ENCODE measurements at regions not wholly inside any gene's neighbourhood (a gene's known extent, or its start where the extent isn't known, plus 50 kb on each side); places are given as distances from the start of the nearest gene placed in this dataset.

- in situ Hi-C loops (cut with HindIII; ENCODE audit: extremely low pct_ligation_motif_present, low pct_unique_long_range_greater_than_20kb) (loop anchor here (10.0 kb wide), 3 partner anchors 265 to 535 kb away; no protein-coding TSS in a partner anchor), intact Hi-C loops (cut with micrococcal nuclease; ENCODE audit: unreplicated experiment) (loop anchor here (5.0 kb wide), 1 partner anchor 63 kb away; no protein-coding TSS in a partner anchor)
- DNase-seq (ENCODE audit: low spot score) (peak; percentile 9), ATAC-seq (no peak), FAIRE-seq (no peak)
- Histone ChIP-seq H4K20me1 (ENCODE audit: insufficient read depth, low read length) (no peaks in the 10 kb centered on the region), H3K4me1 (ENCODE audit: insufficient read depth, low read length) (peaks cover 31% of the 10 kb centered on the region), H3K4me2 (ENCODE audit: low read depth, low read length) (no peak overlapping the region), H2AFZ (ENCODE audit: low read length) (no peak overlapping the region), H3K4me3 (replicated peaks in 1 of 3; ENCODE audit: insufficient read depth in 1 of 3, low read depth in 2 of 3, low read length in 3 of 3) (no peak overlapping the region), H3K9me3 (ENCODE audit: low read length) (no peaks in the 10 kb centered on the region), H3K36me3 (replicated peaks in 1 of 2; ENCODE audit: control insufficient read depth in 1 of 2, insufficient read depth in 2 of 2, low read length in 2 of 2) (no peaks in the 10 kb centered on the region), H3K9ac (ENCODE audit: insufficient read depth, low read depth, low read length) (no peak overlapping the region), H3K27me3 (ENCODE audit: control insufficient read depth in 1 of 2, insufficient read depth in 2 of 2, low read length in 2 of 2) (no peaks in the 10 kb centered on the region; a peak in 1 of 5 replicates), H3K27ac (ENCODE audit: extremely low read length, insufficient read depth, low read length) (no peak overlapping the region), H3K79me2 (ENCODE audit: insufficient read depth, low read length) (no peaks in the 10 kb centered on the region)
- TF ChIP-seq, protein P1, sequence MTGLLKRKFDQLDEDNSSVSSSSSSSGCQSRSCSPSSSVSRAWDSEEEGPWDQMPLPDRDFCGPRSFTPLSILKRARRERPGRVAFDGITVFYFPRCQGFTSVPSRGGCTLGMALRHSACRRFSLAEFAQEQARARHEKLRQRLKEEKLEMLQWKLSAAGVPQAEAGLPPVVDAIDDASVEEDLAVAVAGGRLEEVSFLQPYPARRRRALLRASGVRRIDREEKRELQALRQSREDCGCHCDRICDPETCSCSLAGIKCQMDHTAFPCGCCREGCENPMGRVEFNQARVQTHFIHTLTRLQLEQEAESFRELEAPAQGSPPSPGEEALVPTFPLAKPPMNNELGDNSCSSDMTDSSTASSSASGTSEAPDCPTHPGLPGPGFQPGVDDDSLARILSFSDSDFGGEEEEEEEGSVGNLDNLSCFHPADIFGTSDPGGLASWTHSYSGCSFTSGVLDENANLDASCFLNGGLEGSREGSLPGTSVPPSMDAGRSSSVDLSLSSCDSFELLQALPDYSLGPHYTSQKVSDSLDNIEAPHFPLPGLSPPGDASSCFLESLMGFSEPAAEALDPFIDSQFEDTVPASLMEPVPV (CRISPR knock-in tag; IDR thresholded peaks at IDR 0.05), result no peak
- peak; percentile 91 for TF ChIP-seq ATF7 (IDR thresholded peaks at IDR 0.05)
- no peak for TF ChIP-seq ATF7 (CRISPR knock-in tag; IDR thresholded peaks at IDR 0.05)
- no peak for TF ChIP-seq SOX6 (IDR thresholded peaks at IDR 0.05)
- TF ChIP-seq SOX6 (CRISPR knock-in tag; IDR thresholded peaks at IDR 0.05), result no peak
- 0 out of 2 replicates have a peak, but pooled peaks have one; percentile 26 for TF ChIP-seq PBX2 (CRISPR knock-in tag; IDR thresholded peaks at IDR 0.05)
- peak; percentile 46 for TF ChIP-seq MAFF (IDR thresholded peaks at IDR 0.05; ENCODE audit: low read depth, low read length)
- peak; percentile 43 to 49; a peak in 3 of 4 replicates for TF ChIP-seq MAFK (conservative IDR thresholded peaks at IDR 0.05 in 1 of 2, IDR thresholded peaks at IDR 0.05 in 1 of 2; ENCODE audit: low read length in 2 of 2)
- TF ChIP-seq ZNF281 (CRISPR knock-in tag; IDR thresholded peaks at IDR 0.05; ENCODE audit: borderline replicate concordance), result no peak
- TF ChIP-seq ZNF253 (CRISPR knock-in tag; IDR thresholded peaks at IDR 0.05; ENCODE audit: borderline replicate concordance), result no peak
- CTCF ChIA-PET (ENCODE audit: low intra/inter-chr PET ratio, low total read pairs), result no interaction called here
- POLR2A ChIA-PET, result no interaction called here
- no TSS peak for BruUV-seq (replicated peaks)
- 68% methylated on average over 10 of the region's 10 CpGs for WGBS (ENCODE audit: low lambda C conversion rate)
Measured at GRCh38 chr13:74289861-74290773, 155.9 kb upstream of the KLF12 start.
